HUES48 (cell line): ENCODE measurements at regions not wholly inside any gene's neighbourhood (a gene's known extent, or its start where the extent isn't known, plus 50 kb on each side); places are given as distances from the start of the nearest gene placed in this dataset.

Experiments used
- H3K27ac ChIP-seq: one replicate; pipeline ENCODE4 v1.7.0; 2013; ENCODE audit warnings: low read depth, low read length, inconsistent platforms
- H3K27me3 ChIP-seq: 2 replicates; pipeline ENCODE4 v1.6.1; 2013; ENCODE audit warnings: mild to moderate bottlenecking, low read length; ENCODE audit not compliant: control insufficient read depth, insufficient read depth
- H3K36me3 ChIP-seq: 2 replicates; pipeline ENCODE4 v1.6.1; 2013; ENCODE audit warnings: low read length; ENCODE audit not compliant: control insufficient read depth, insufficient read depth
- H3K4me1 ChIP-seq: 2 replicates; pipeline ENCODE4 v1.6.1; 2013; ENCODE audit warnings: mild to moderate bottlenecking, low read length; ENCODE audit not compliant: control insufficient read depth, insufficient read depth
- H3K4me3 ChIP-seq: 2 replicates; pipeline ENCODE4 v1.5.1; 2013; ENCODE audit warnings: mild to moderate bottlenecking, low read depth, low read length
- H3K9ac ChIP-seq: 2 replicates; pipeline ENCODE4 v1.6.1; 2013; ENCODE audit warnings: mild to moderate bottlenecking, low read depth, low read length, moderate library complexity
- H3K9me3 ChIP-seq: 2 replicates; pipeline ENCODE4 v1.6.1; 2013; ENCODE audit warnings: low read length; ENCODE audit not compliant: control insufficient read depth, insufficient read depth

DNA sequence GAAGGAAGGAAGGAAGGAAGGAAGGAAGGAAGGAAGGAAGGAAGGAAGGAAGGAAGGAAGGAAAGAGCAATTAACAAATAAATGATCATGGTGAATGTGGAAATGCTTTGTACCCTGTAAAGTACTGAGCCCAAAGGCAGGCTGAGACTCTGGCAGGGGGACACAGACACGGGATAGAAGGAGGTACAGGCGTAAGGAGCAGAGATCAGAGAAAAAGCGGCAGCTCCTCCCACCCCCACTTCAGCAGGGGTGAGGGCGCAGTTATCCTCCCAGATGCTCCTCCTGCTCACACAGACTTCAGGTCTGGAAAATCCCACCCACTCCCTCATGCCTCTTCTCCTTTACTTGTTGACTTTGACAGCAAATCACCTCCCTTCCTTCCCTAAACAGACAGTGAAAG is 464.5 kb downstream of the MATN1 start:
- no peak overlapping the region for H3K4me3 ChIP-seq
- H3K9me3 ChIP-seq = no peaks in the 10 kb centered on the region
- H3K36me3 ChIP-seq = no peaks in the 10 kb centered on the region
- no peak overlapping the region for H3K9ac ChIP-seq
- H3K27me3 ChIP-seq = no peaks in the 10 kb centered on the region
- H3K4me1 ChIP-seq = peaks cover 12% of the 10 kb centered on the region
- H3K27ac ChIP-seq = no peak overlapping the region

- no peak overlapping the region for H3K27ac ChIP-seq
- H3K9me3 ChIP-seq = no peaks in the 10 kb centered on the region
- H3K4me3 ChIP-seq = no peak overlapping the region
- H3K27me3 ChIP-seq = no peaks in the 10 kb centered on the region
- H3K9ac ChIP-seq = no peak overlapping the region
- peaks cover 12% of the 10 kb centered on the region for H3K4me1 ChIP-seq
- H3K36me3 ChIP-seq = no peaks in the 10 kb centered on the region
Observed at GRCh38 chr1:30258471-30258870, 464.9 kb downstream of the MATN1 start.

DNA sequence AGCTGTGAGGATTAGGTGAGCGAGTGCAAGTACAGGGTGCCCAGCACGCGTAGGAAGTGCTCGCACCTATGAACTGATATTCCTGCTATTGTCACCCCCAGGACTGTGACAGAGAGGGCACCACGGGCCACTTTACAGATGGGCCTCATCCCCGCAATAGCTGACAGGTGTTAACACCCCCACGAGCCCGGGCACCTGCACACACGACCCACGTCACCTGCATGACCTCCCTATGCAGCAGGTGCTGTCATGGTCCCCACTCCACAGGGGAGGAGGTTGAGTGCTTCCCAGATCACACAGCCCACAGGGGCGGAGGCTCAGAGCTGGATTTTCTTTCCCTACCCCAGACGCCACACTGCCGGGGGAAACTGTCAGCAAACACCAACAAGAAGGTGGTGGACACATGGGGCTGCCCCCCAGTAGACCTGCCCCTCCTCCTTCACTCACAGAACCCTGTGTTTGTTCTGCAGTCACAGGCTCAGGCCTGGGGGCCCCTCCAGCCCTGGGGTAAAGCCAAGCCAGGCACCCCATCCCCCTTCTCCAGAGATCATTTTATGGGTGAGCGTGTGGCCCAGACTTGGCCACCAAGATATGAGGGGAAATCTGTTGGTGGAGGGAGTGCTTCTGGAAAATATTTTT is 465.5 kb downstream of the MATN1 start:
- H3K9ac ChIP-seq = no peak overlapping the region
- no peaks in the 10 kb centered on the region for H3K36me3 ChIP-seq

DNA sequence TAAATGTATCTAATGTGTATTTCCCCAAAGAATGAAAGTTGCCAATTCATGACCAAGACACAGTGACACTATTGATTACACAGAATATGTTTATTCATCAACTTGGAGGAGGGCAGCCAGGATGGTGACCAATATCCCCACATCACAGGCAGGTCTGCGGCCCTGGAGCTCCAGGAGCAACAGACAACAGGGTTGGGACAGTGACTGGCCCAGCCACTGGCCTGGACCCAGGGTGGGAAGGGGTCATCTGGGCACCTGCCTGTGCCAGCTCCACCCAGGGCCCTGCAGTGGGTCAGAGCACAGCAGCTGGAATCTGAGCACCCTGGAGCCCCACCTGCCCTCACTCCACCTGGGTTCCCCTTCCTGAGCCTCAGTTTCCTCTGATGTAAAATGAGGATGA is 466.1 kb downstream of the MATN1 start:
- Histone ChIP-seq H3K27ac (no peak overlapping the region), H3K4me1 (peaks cover 12% of the 10 kb centered on the region), H3K4me3 (no peak overlapping the region), H3K9ac (no peak overlapping the region), H3K9me3 (no peaks in the 10 kb centered on the region), H3K27me3 (no peaks in the 10 kb centered on the region), H3K36me3 (no peaks in the 10 kb centered on the region)

More for the DNA sequence above, 465.5 kb downstream of the MATN1 start:
- Histone ChIP-seq H3K27me3 (no peaks in the 10 kb centered on the region), H3K27ac (no peak overlapping the region), H3K4me3 (no peak overlapping the region), H3K4me1 (peaks cover 12% of the 10 kb centered on the region), H3K9me3 (no peaks in the 10 kb centered on the region)

DNA sequence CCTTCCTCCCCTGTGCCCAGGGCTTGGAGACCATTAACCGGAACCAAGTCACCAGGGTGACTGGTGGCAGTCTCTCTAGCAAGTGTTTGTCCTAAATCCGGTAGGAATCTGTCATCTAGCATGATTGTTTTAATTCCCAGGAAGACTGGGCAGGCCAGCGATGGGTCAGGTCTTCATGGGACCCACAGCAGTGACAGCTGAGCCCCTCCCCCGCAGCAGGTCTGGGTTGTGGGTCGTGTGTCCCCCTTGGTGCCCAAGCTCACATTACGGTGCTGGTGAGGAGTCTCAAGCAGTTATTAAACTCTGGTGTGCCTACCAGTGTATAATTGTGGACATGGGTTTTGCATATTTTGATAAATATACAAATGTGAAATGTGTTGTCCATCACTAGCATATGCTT is 466.5 kb downstream of the MATN1 start:
- H3K9ac ChIP-seq = no peak overlapping the region
- H3K4me3 ChIP-seq = no peak overlapping the region
- H3K27me3 ChIP-seq = no peaks in the 10 kb centered on the region
- H3K9me3 ChIP-seq = no peaks in the 10 kb centered on the region
- H3K27ac ChIP-seq = no peak overlapping the region
- H3K36me3 ChIP-seq = no peaks in the 10 kb centered on the region
- H3K4me1 ChIP-seq = peaks cover 12% of the 10 kb centered on the region

GRCh38 chr1:30255111-30255724 is 468.2 kb downstream of the MATN1 start:
- no peaks in the 10 kb centered on the region for H3K27me3 ChIP-seq
- no peak overlapping the region for H3K27ac ChIP-seq
- H3K9ac ChIP-seq = no peak overlapping the region
- no peaks in the 10 kb centered on the region for H3K36me3 ChIP-seq
- H3K9me3 ChIP-seq = no peaks in the 10 kb centered on the region
- H3K4me3 ChIP-seq = no peak overlapping the region
- H3K4me1 ChIP-seq = peaks cover 12% of the 10 kb centered on the region

GRCh38 chr1:30253807-30254440 is 469.5 kb downstream of the MATN1 start:
- Histone ChIP-seq H3K9me3 (no peaks in the 10 kb centered on the region), H3K27me3 (no peaks in the 10 kb centered on the region), H3K9ac (no peak overlapping the region), H3K36me3 (no peaks in the 10 kb centered on the region), H3K27ac (no peak overlapping the region), H3K4me1 (peaks cover 9% of the 10 kb centered on the region), H3K4me3 (no peak overlapping the region)

DNA sequence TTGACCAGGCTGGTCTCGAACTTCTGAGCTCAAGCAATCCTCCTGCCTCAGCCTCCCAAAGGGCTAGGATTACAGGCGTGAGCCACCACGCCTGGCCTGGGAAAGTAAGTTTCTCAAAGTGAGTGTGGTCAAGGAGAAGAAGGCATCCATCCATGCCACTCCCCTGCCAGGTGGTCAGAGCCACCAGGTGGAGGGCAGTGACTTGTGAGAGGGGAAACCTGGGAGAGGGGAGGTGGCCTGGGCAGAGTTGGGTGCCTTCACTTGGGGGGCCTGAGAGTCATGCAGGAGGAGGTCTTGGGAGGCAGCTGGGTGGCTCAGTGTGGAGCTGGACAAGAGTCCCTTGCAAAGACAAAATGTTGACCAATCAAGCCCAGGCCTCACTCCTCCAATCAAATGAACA is 470.0 kb downstream of the MATN1 start:
- H3K27ac ChIP-seq = no peak overlapping the region
- H3K36me3 ChIP-seq = no peaks in the 10 kb centered on the region
- no peaks in the 10 kb centered on the region for H3K9me3 ChIP-seq
- H3K9ac ChIP-seq = no peak overlapping the region
- no peak overlapping the region for H3K4me3 ChIP-seq
- no peaks in the 10 kb centered on the region for H3K27me3 ChIP-seq
- peaks cover 8% of the 10 kb centered on the region for H3K4me1 ChIP-seq

- Histone ChIP-seq H3K36me3 (no peaks in the 10 kb centered on the region), H3K9ac (no peak overlapping the region), H3K4me3 (no peak overlapping the region), H3K9me3 (no peaks in the 10 kb centered on the region), H3K4me1 (peaks cover 8% of the 10 kb centered on the region), H3K27ac (no peak overlapping the region), H3K27me3 (no peaks in the 10 kb centered on the region)
Observed at GRCh38 chr1:30250984-30251850, 472.2 kb downstream of the MATN1 start.

DNA sequence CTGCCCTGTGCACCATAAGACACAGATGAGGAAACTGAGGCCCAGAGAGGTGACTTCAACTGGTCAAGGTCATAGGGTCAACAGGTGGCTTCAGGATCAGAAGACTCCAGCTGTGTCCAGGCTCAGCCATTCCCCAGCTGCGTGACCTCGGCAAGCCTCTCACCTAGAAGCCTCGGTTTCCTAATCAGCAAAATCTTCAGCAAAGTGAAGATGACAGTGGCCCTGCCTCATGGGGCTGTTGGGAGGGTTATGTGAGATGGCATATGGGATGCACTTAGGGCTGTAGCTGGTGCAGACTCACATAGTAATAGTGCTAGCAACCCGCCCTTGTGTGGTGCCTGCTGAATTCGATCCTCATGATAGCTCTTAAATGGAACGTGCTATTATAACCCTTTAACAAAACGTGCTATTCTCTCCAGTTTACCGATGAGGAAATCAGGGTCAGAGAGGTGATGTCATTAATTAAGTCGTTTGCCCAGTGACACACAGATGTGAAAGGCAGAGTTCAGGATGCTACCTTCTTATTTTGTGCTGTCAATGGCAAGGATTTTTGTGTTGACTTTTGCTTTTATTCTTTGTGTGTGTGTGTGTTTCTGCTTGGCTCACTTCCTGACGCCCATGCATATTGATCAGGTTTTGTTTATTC is 472.9 kb downstream of the MATN1 start:
- Histone ChIP-seq H3K27ac (no peak overlapping the region), H3K4me3 (no peak overlapping the region)

More for the DNA sequence above, 472.9 kb downstream of the MATN1 start:
- Histone ChIP-seq H3K9me3 (no peaks in the 10 kb centered on the region), H3K9ac (no peak overlapping the region), H3K4me1 (peaks cover 6% of the 10 kb centered on the region), H3K36me3 (no peaks in the 10 kb centered on the region), H3K27me3 (no peaks in the 10 kb centered on the region)
